Stimulated activated memory B cell treated with anti-CD40 and anti-IgM and Interleukin-4, amounts not matched to agents 10 μg/mL and 1 μg/mL and 100 μg/mL, for 72 hours (primary cell): ENCODE measurements at regions not wholly inside any gene's neighbourhood (a gene's known extent, or its start where the extent isn't known, plus 50 kb on each side); places are given as distances from the start of the nearest gene placed in this dataset.
A peak's percentile ranks its signal among the peaks of the same experiment; 100 is the strongest.

Experiments used
- ATAC-seq: fragments of 150-1000 bp; cut with Tn5 transposase; 2 replicates; pipeline ENCODE4 v1.10.0; 2021
- H3K27ac Mint-ChIP-seq: one replicate; pipeline ENCODE4 v1.8.0; 2022; ENCODE audit warnings: mild to moderate bottlenecking, mixed read lengths
- H3K27me3 Mint-ChIP-seq: one replicate; pipeline ENCODE4 v1.8.0; 2022; ENCODE audit warnings: mixed read lengths
- H3K36me3 Mint-ChIP-seq: one replicate; pipeline ENCODE4 v1.8.0; 2022; ENCODE audit warnings: mixed read lengths
- H3K4me1 Mint-ChIP-seq: one replicate; pipeline ENCODE4 v1.8.0; 2022; ENCODE audit warnings: mixed read lengths
- H3K4me3 Mint-ChIP-seq: one replicate; pipeline ENCODE4 v1.8.0; 2022; ENCODE audit warnings: mild to moderate bottlenecking, moderate library complexity, mixed read lengths
- H3K9me3 Mint-ChIP-seq: one replicate; pipeline ENCODE4 v1.8.0; 2022; ENCODE audit warnings: mixed read lengths

DNA sequence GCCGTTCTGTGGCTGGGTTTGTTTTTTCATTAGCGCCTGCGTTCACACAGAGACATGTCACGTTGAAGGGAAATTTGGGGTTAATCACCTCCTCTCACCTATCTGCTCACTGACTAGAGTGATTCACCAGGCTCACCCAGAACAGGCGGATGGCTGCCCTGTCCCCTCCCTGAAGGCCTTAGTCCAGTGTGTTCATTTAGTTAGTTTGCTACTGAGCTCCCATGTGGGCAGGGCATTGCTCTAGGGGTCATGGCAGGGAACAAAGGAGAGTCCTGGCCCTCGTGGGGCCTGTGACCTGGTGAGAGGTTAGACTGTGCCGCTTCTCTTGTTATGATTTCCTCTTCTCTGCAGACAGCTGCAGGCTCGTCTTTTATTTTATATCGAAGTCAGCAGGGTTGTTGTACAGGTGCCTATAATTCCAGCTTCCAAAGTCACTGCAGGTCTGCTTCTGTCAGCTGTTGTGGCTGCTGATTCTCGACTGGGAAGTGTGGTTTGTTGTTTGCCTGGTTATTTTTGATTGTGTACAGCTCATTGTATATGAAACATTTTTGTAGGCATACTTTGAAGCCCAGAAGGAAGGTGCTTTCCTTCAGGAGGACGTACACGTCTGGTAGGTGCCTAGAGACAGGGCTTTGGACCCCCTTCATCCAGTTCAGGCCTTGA, 73.4 kb upstream of the GSE1 start:
- Mint-ChIP-seq H3K27ac (no peak overlapping the region), H3K4me1 (peaks cover 11% of the 10 kb centered on the region), H3K27me3 (peaks cover 20% of the 10 kb centered on the region), H3K4me3 (no peak overlapping the region), H3K36me3 (no peaks in the 10 kb centered on the region), H3K9me3 (no peaks in the 10 kb centered on the region)
- no peak for ATAC-seq

DNA sequence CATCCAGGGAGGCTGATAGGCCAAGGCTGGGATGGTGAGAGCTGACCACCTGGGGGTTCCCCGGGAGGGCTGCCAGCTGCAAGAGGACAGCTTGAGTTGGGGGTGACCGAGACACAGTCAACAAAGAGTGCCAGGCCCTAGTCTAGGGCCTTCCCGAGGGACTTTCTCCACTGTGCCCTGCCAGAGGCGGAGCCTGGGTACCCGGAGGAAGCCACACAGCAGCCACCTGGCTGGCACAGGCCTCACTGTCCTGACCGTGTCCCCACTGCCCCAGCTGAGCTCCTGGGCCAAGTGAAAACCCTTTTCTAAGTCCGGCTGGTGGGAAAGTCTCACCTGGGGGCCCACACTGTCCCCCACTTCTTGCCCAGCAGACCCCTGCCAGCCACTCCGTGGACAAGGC, 71.9 kb upstream of the GSE1 start:
- no peaks in the 10 kb centered on the region for H3K36me3 Mint-ChIP-seq
- no peak for ATAC-seq
- H3K4me3 Mint-ChIP-seq = no peak overlapping the region
- no peak overlapping the region for H3K27ac Mint-ChIP-seq
- H3K4me1 Mint-ChIP-seq = peaks cover 4% of the 10 kb centered on the region
- H3K27me3 Mint-ChIP-seq = peaks cover 11% of the 10 kb centered on the region
- H3K9me3 Mint-ChIP-seq = no peaks in the 10 kb centered on the region

DNA sequence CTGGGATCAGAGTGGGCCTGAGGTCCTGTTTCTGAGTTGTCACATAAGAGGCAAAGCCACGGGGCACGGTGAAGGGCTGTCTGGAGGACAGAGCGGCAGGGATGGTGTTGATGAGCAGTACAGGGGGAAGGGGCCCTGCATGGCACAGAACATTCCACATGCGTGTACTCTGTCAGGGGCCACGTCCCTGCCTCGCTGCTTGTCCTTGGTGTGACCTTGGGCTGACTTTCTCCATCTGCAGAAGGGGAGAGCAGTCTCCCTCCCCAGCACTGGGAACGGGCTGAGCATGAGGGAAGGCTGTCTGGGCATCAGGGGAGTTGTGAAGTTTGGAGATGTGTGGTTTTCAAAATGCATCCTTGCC, 71.5 kb upstream of the GSE1 start:
- no peak for ATAC-seq
- Mint-ChIP-seq H3K36me3 (no peaks in the 10 kb centered on the region), H3K27ac (no peak overlapping the region), H3K4me1 (no peaks in the 10 kb centered on the region), H3K9me3 (no peaks in the 10 kb centered on the region), H3K27me3 (peaks cover 7% of the 10 kb centered on the region), H3K4me3 (no peak overlapping the region)

DNA sequence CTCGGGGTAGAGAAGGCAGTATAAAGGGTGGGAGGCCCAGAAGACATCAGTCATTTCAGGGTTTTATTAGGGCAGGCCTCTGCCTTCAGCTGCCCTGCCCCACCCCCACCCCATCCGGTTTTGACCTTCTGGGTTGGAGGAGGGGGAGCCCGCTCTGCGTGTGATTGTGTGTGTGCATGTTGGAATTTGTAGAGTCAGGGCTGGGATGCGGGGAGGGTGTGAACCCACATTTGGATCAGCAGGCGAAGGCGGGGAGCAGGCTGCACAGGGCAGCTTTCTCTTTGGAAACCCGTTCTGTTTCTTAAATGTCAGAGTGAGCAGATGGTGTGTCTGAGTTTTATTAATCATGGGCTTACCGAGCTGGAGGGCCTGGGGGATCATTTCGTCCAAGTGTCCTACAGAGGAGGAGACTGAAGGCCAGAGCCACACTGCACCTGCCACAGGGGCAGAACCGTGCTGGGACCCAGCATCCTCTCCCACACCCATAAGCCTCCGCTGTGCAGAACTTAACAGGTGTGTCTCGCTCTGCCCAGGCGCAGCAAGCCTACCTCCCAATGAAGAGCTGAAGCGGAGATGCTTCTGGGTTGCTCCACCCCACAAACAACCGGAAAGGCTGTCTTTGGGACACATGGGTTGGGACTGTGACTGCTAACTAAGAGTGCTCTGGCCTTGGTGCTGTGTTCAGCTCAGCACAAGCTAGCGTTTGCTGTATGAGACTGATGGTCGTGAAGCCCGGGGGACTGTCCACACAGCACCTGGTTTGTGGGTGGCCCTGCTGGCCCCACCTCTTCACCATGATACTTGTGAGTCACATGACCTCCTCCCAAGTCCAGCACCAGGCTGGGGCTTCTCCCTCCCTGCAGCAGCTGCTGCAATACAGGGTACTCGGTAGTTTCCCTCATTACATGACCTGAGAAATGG, 70.9 kb upstream of the GSE1 start:
- ATAC-seq = no peak
- H3K4me1 Mint-ChIP-seq = no peaks in the 10 kb centered on the region
- H3K9me3 Mint-ChIP-seq = no peaks in the 10 kb centered on the region
- H3K36me3 Mint-ChIP-seq = no peaks in the 10 kb centered on the region
- peaks cover under 1% of the 10 kb centered on the region for H3K27me3 Mint-ChIP-seq
- H3K27ac Mint-ChIP-seq = no peak overlapping the region
- H3K4me3 Mint-ChIP-seq = no peak overlapping the region

DNA sequence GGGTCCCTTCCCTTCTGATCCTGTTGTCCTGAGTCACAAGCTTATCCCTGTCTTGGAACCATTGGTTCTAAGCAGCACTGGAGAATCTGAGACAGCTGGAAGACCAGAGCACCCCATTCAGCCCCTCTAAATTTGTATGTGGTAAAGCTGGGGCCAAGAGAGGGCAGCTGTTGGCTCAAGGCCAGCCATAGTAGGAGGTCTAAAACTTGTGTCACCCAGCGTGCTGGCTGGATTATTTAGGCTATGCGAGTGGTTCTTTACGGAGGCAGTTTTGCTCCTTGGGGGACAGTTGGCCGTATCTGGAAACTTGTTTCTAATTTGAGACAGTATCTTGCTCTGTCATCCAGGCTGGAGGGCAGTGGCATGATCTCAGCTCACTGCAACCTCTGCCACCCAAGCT, 69.6 kb upstream of the GSE1 start:
- H3K4me1 Mint-ChIP-seq = no peaks in the 10 kb centered on the region
- H3K27ac Mint-ChIP-seq = no peak overlapping the region
- no peak overlapping the region for H3K4me3 Mint-ChIP-seq
- no peaks in the 10 kb centered on the region for H3K9me3 Mint-ChIP-seq
- H3K36me3 Mint-ChIP-seq = no peaks in the 10 kb centered on the region
- H3K27me3 Mint-ChIP-seq = no peaks in the 10 kb centered on the region
- ATAC-seq = no peak

DNA sequence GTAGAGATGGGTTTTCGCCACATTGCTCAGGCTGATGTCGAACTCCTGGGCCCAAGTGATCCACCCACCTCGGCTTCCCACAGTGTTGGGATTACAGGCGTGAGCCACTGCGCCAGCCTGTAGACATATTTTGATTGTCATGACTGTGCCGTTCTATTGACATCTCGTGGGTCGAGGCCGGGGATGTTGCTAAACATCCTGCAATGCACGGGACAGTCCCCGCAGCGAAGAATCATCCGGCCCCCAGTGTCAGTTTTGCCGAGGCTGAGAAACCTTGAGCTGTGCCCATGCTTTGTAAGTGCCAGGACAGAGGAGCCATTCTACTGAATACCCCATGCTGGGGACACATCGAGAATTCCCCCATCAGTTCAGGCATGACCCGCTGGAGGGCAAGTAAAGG, 69.1 kb upstream of the GSE1 start:
- H3K27me3 Mint-ChIP-seq = no peaks in the 10 kb centered on the region

DNA sequence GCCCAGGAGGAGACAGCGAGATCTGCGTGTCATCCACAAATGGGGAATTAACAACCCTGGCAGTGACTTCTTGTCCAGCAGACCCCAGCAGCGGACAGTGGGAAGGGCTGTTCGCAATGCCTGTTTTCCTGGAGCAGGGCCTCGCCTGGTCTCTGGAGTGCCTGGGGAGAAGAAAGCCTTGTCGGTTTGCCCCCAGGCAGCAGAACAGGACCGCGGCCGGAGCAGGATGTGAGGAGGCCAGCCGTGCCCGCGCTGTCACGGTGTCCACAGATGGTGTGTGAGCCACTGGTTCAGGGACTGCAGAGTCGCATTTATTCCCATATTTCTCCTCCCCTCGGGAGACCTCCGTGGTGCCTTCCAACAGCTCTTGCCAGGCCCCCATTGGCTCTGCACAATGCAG, 68.5 kb upstream of the GSE1 start:
- no peaks in the 10 kb centered on the region for H3K27me3 Mint-ChIP-seq
- no peaks in the 10 kb centered on the region for H3K9me3 Mint-ChIP-seq
- H3K4me3 Mint-ChIP-seq = no peak overlapping the region
- ATAC-seq = no peak
- no peaks in the 10 kb centered on the region for H3K36me3 Mint-ChIP-seq
- H3K27ac Mint-ChIP-seq = no peak overlapping the region
- peaks cover 4% of the 10 kb centered on the region for H3K4me1 Mint-ChIP-seq

More for the DNA sequence above, 69.1 kb upstream of the GSE1 start:
- H3K36me3 Mint-ChIP-seq = no peaks in the 10 kb centered on the region
- no peaks in the 10 kb centered on the region for H3K9me3 Mint-ChIP-seq
- ATAC-seq = no peak
- H3K4me1 Mint-ChIP-seq = no peaks in the 10 kb centered on the region
- no peak overlapping the region for H3K27ac Mint-ChIP-seq
- no peak overlapping the region for H3K4me3 Mint-ChIP-seq

DNA sequence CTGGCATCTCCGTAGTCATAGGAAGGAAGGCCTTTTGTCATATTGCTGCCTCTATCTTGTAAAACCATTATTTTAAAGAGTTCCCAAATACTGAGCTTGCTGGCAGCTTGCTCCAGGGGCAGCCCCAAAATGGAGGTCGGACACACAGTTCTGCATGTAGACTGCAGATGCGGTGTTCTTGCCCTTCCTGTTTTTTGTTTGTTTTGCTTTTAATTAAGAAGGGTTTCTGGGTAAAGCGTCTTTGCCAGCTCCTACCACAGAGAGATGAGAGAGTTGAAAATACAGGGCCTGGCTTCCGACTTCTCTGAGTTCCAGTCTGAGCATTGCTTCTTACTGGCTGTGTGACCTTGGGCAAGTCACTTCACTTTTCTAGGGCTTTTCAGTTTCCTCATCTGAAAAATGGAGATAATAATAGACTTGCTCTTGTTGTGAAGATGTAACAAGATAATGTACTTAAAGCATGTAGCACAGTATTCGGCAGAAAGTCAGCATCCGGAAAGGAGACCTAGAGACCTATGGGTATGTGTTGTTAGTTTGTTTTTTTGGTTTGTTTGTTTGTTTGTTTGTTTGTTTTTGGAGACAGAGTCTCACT, 67.8 kb upstream of the GSE1 start:
- H3K4me3 Mint-ChIP-seq = no peak overlapping the region
- no peak for ATAC-seq
- no peaks in the 10 kb centered on the region for H3K36me3 Mint-ChIP-seq
- H3K27me3 Mint-ChIP-seq = no peaks in the 10 kb centered on the region
- no peaks in the 10 kb centered on the region for H3K9me3 Mint-ChIP-seq
- peaks cover 8% of the 10 kb centered on the region for H3K4me1 Mint-ChIP-seq
- no peak overlapping the region for H3K27ac Mint-ChIP-seq

DNA sequence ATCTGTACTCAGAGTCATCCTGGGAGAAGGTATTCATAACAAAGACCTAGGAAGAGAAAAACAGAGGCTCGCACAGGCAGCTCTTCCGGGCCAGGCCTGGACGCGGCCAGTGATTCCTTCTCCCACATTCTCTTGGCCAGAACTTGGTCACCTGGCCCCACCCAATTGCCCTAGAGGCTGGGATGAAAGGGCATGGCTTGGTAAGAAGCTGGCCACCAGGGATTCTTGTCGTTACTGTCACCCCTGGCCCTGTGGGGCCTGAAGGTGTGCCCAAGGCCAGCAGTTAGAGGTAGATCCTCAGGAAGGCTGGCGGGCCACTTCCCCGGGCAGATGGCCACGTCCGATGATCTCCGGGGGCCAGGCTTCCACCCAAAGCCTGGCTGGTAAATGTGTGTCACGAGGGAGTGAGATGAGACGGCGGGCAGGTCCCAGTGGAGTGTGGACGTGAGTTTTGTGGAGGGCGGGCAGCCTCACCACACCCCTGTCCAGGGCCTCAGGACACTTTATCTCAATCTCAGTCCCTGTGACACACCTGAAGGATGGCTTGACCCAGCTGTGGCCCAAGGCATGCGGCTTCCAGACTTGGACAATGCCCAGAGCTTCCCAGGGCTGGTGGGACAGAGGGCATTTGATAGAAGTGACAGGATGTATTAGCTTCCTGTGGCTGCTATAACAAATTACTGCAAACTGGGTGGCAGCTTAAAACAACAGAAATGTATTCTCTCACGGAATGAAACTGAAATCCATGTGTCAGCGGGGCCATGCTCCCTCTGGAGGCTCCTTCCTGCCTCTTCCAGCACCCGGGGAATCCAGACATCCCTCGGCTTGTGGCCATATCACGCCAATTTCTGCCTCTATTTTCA, 66.3 kb upstream of the GSE1 start:
- Mint-ChIP-seq H3K27me3 (no peaks in the 10 kb centered on the region), H3K9me3 (no peaks in the 10 kb centered on the region), H3K27ac (no peak overlapping the region), H3K36me3 (no peaks in the 10 kb centered on the region), H3K4me1 (peaks cover 8% of the 10 kb centered on the region), H3K4me3 (no peak overlapping the region)
- no peak for ATAC-seq

DNA sequence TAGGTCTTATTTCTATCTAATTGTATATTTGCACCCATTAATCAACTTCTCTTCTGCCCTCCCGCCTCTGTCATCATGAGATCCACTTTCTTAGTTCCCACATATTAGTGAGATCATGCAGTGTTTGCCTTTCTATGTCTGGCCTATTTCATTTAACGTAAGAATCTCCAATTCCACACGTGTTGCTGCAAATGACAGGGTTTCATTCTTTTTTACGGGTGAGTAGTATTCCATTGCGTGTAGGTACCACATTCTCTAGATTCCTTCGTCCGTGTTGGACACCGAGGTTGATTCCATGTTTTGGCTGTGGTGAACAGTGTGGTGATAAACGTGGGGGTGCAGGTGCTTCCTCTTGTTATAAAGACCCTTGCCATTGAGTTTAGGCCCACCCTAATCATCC, 64.7 kb upstream of the GSE1 start:
- Mint-ChIP-seq H3K4me1 (peaks cover 14% of the 10 kb centered on the region), H3K4me3 (no peak overlapping the region), H3K27me3 (no peaks in the 10 kb centered on the region), H3K27ac (no peak overlapping the region), H3K36me3 (no peaks in the 10 kb centered on the region), H3K9me3 (no peaks in the 10 kb centered on the region)
- no peak for ATAC-seq

DNA sequence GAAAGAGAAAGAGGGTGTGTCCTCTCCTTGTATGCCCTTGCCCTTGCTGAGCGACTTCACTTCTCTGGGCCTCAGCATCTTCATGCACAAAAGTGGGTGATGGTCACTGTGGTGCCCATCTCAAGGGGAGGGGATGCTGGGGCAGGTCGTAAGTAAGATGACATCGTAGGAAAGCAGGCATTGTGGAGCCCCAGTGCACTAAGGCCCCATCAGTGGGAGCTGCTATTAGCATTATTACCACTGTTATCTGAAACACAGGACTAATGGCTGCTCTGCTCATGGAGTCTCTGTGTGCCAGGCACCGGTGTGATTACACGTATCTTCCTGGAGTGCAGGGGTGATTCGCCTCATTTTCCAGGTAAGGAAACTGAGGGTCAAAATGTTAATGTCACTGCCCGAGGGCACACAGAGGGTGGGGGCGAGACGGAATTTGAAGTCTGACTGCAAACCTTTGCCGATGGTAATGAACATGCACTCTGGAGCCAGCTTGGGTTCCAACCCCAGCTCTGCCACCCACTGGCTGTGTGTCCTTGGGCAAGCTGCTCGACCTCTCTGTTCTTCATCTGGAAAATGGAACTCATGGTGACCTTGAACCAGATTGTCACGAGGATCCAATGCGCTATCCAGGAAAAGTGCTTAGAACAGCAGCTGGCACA, 63.2 kb upstream of the GSE1 start:
- no peak for ATAC-seq
- Mint-ChIP-seq H3K27ac (no peak overlapping the region), H3K27me3 (no peaks in the 10 kb centered on the region), H3K4me1 (peaks cover 23% of the 10 kb centered on the region), H3K36me3 (no peaks in the 10 kb centered on the region), H3K9me3 (no peaks in the 10 kb centered on the region), H3K4me3 (no peak overlapping the region)

DNA sequence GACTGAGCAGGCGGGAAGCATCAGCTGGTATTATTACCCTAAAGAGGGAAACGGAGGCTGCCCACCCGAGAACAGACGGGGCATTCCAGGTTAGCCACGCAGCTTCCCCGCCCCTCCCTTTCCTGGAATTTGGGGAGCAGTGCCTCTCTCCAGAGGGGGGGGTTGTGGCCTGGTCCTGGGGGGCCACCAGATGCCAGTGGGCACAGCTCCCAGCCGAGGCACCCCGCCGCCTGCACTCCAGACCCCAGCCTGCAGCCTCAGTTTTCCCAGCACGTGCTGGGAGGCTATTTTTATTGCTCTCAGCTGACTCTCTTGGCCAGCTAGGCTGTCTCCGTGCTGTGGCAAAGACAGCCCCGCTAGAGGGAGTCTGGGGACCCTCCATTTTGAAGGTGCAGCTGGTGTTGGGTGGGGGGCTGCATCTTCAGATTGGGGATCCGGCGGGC, 62.7 kb upstream of the GSE1 start:
- no peaks in the 10 kb centered on the region for H3K27me3 Mint-ChIP-seq
- H3K27ac Mint-ChIP-seq = no peak overlapping the region
- H3K4me1 Mint-ChIP-seq = peaks cover 25% of the 10 kb centered on the region
- H3K36me3 Mint-ChIP-seq = no peaks in the 10 kb centered on the region
- H3K4me3 Mint-ChIP-seq = no peak overlapping the region
- no peak for ATAC-seq
- H3K9me3 Mint-ChIP-seq = no peaks in the 10 kb centered on the region

DNA sequence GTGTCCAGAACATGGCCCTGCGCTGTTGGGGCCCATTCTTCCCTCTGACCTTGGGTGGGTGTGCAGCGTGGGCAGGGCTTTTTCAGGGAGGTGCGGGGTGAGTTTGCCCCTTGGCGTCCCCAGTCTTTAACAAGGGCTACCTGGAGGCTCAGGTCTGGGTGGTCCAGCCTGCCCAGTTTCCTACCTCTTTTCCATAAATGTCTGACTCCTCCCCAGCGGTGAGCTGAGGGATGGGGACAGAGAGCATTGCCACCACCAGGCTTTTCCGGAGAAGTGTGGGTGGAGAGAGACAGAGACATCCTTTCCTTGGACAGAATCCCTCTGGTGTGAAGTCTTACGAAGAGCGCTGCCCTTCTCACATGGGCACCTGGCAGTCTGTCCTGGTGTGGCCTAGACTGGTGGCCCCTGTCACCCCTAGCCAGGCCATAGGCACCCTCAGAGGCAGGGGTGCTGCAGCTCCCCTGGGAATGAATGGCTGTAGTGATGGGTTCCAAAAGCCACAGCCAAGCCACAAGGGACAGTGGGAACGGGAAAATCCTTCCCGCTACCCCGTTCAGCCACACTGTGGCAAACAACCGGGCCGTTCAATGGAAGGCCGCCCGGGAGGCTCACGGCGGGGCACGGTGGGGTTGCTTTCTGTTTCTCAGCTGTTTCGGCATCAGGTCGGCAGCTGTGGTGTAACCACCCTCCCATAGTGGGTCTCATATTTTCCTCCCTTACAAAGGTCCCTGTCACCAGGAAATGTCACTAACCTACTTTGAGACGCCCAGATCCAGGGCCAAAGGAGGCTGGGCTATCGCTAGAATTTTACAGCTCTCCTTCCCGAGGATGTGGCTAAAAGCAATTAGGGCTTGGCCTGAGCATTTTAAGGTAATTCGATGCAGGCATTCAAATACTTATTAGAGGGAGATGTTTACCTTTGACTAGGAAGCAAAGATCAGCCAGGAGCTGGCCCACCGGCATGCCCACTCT, 61.9 kb upstream of the GSE1 start:
- Mint-ChIP-seq H3K36me3 (no peaks in the 10 kb centered on the region), H3K9me3 (no peaks in the 10 kb centered on the region), H3K4me3 (no peak overlapping the region), H3K27me3 (no peaks in the 10 kb centered on the region), H3K27ac (no peak overlapping the region), H3K4me1 (peaks cover 31% of the 10 kb centered on the region)
- ATAC-seq = no peak

DNA sequence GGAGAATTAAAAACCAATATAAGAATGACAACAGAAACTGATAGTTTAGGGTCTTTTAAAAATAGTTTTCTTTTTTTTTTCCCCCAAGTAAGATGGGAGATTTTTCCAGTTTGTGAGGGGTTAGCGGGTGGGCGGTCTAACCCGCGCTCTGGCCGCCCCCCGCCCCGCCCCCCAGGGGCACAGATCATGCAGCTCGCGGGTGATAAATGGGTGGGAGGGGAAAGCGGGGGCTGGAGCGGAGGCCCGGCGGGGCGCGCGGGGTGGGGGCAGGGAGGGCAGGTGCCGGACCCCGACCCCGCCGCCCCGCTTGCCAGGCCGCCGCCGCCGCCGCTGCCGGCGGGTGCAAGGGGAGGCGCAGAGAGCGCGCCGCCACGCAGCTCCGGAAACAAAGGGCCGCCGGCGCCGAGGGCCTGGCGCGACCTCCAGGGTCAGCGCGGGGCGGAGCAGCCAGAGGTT, 60.1 kb upstream of the GSE1 start:
- Mint-ChIP-seq H3K27ac (peak overlapping the region; percentile 75), H3K4me3 (peak overlapping the region; percentile 79), H3K9me3 (no peaks in the 10 kb centered on the region), H3K4me1 (peaks cover 41% of the 10 kb centered on the region), H3K36me3 (no peaks in the 10 kb centered on the region), H3K27me3 (no peaks in the 10 kb centered on the region)
- peak; percentile 25 for ATAC-seq
